ENCODE measurements at regions not wholly inside any gene's neighbourhood (a gene's known extent, or its start where the extent isn't known, plus 50 kb on each side); places are given as distances from the start of the nearest gene placed in this dataset.

GRCh38 chr12:24134092-24134491 lies 184.6 kb upstream of the SOX5 start:
- no peak overlapping the region for H3K27ac ChIP-seq (ENCODE audit: insufficient read depth, low read depth, low read length)
- intact Hi-C loops (cut with micrococcal nuclease) (no loop called here), dilution Hi-C loops (cut with MboI; ENCODE audit: extremely low pct_ligation_motif_present, low sequenced_read_pairs) (no loop called here)
- no peak for TF ChIP-seq EZH2 (IDR thresholded peaks at IDR 0.05; ENCODE audit: borderline replicate concordance, low read depth, low read length, severe bottlenecking)
- TF ChIP-seq, protein P1, sequence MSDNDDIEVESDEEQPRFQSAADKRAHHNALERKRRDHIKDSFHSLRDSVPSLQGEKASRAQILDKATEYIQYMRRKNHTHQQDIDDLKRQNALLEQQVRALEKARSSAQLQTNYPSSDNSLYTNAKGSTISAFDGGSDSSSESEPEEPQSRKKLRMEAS (IDR thresholded peaks at IDR 0.05; ENCODE audit: insufficient read depth, insufficient read length), result no peak
- no peak for TF ChIP-seq MYC (IDR thresholded peaks at IDR 0.05; ENCODE audit: low read depth, low read length)
- no peak for TF ChIP-seq JUN (IDR thresholded peaks at IDR 0.05; ENCODE audit: borderline replicate concordance, insufficient read depth, insufficient read length, low read depth)
- no peak for TF ChIP-seq FOS (IDR thresholded peaks at IDR 0.05; ENCODE audit: borderline replicate concordance, insufficient read depth, low read length)
- TF ChIP-seq POLR2A (IDR thresholded peaks at IDR 0.05; ENCODE audit: low read depth, low read length), result no peak
- no peak for TF ChIP-seq POLR2AphosphoS5 (IDR thresholded peaks at IDR 0.05; ENCODE audit: insufficient read depth, low read depth, low read length)
- TF ChIP-seq CTCF (IDR thresholded peaks at IDR 0.05; ENCODE audit: extremely low read depth in 1 of 2, insufficient read depth in 1 of 2, low read depth in 1 of 2, low read length in 2 of 2), result no peak
- TF ChIP-seq GATA2 (IDR thresholded peaks at IDR 0.05; ENCODE audit: insufficient read depth, insufficient read length, low read depth, low read length), result no peak
- FAIRE-seq (no peak), DNase-seq (ENCODE audit: low read depth, low spot score) (no peak)
- no peak overlapping the region for H3K4me3 ChIP-seq (replicated peaks in 1 of 3; ENCODE audit: insufficient read depth in 1 of 3, low read depth in 1 of 3, low read length in 3 of 3)
- POLR2A ChIA-PET, result no interaction called here
- no TSS peak for BruUV-seq (replicated peaks)
- H3K27me3 ChIP-seq (ENCODE audit: control insufficient read depth in 2 of 2, insufficient read depth in 2 of 2, low read length in 2 of 2), result peaks cover 4 to 8% of the 10 kb centered on the region in 2 experiments
- CTCF ChIA-PET, result interaction anchor here (0.6 kb wide), 1 partner anchor 15 kb away, joined by 3 read pairs; no protein-coding TSS in a partner anchor
- no peak overlapping the region for H3K4me2 ChIP-seq (ENCODE audit: insufficient read depth, low read length)
- H3K9me1 ChIP-seq (replicated peaks; ENCODE audit: control insufficient read depth, extremely low read depth, insufficient read depth, low read length), result no peaks in the 10 kb centered on the region
- H3K79me2 ChIP-seq (ENCODE audit: control insufficient read depth, insufficient read depth, low read length), result no peaks in the 10 kb centered on the region
- no peak overlapping the region for H3K9ac ChIP-seq (replicated peaks; ENCODE audit: extremely low read depth, insufficient read depth, low read length)
- no peak overlapping the region for H2AFZ ChIP-seq (ENCODE audit: low read depth, low read length)
- H3K9me3 ChIP-seq (replicated peaks; ENCODE audit: control insufficient read depth, insufficient read depth, low read length), result no peaks in the 10 kb centered on the region
- H3K4me1 ChIP-seq (ENCODE audit: control insufficient read depth, extremely low read depth, insufficient read depth, low read length), result no peaks in the 10 kb centered on the region
- no peaks in the 10 kb centered on the region for H3K36me3 ChIP-seq (ENCODE audit: control insufficient read depth in 2 of 2, extremely low read depth in 1 of 2, insufficient read depth in 2 of 2, low read length in 2 of 2)
- H4K20me1 ChIP-seq (replicated peaks; ENCODE audit: control insufficient read depth, extremely low read depth, insufficient read depth, low read length), result no peaks in the 10 kb centered on the region
